ENCODE measurements at regions not wholly inside any gene's neighbourhood (a gene's known extent, or its start where the extent isn't known, plus 50 kb on each side); places are given as distances from the start of the nearest gene placed in this dataset.

DNA sequence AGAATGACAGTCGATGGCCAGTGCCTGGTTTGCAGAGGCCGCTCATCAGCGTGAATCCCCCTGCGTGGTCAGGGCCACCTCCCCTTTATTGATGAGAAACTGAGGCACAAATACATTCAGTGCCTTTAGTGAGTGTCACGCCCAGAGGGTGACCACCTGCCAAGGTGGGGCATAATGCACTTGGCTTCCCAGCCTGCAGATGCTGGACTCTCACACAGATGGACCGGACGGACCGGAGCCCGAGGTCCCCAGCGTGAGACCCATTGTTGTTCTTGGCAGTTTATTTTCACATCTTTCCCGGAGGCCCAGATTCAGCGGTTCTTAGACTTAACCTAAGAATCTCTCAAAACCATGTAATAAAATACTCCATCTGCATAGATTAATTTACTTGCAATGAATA lies 74.4 kb downstream of the YTHDF1 start:
- TF ChIP-seq POLR2A (IDR thresholded peaks at IDR 0.05) (no peak), CTCF (IDR thresholded peaks at IDR 0.05) (no peak), EP300 (IDR thresholded peaks at IDR 0.05) (no peak), POLR2AphosphoS5 (IDR thresholded peaks at IDR 0.05) (no peak)
